Endothelial cell of umbilical vein (primary cell): ENCODE measurements at regions not wholly inside any gene's neighbourhood (a gene's known extent, or its start where the extent isn't known, plus 50 kb on each side); places are given as distances from the start of the nearest gene placed in this dataset.

Source experiments
- BruUV-seq: library from RNA; stranded (reverse); fragments of 400-500 nt; replicated peaks from 2 replicates; lab custom pipeline; 2021; lab: Mats Ljungman, UMichigan
- CTCF ChIA-PET: fragments of 300-600, 350-600 bp; sonication (Branson Sonifier 250); formaldehyde crosslinking; loops from one replicate; lab custom pipeline; 2021; ENCODE audit warnings: antibody characterized with exemption, inconsistent platforms; lab: Charles Lee
- POLR2A ChIA-PET: fragments of 300-600, 350-600 bp; sonication (Branson Sonifier 250); formaldehyde crosslinking; loops from one replicate; lab custom pipeline; 2021; ENCODE audit warnings: antibody characterized with exemption, inconsistent platforms; lab: Charles Lee
- DNase-seq: peaks from one replicate; pipeline ENCODE4 v3.0.0-alpha.2; 2011; ENCODE audit warnings: low read depth, low spot score
- FAIRE-seq: peaks from 2 replicates; lab custom pipeline; 2011; peaks lifted over from hg19 to GRCh38; lab: Jason Lieb, UNC
- H2AFZ ChIP-seq: 2 replicates; pipeline ENCODE4 v1.6.0; 2012; ENCODE audit warnings: low read depth, low read length, control low read depth, inconsistent platforms
- H3K27ac ChIP-seq: 2 replicates; pipeline ENCODE4 v1.5.1; 2011; ENCODE audit warnings: low read depth, mild to moderate bottlenecking, control low read depth, low read length, moderate library complexity; ENCODE audit not compliant: insufficient read depth
- H3K27me3 ChIP-seq, 2 experiments: 2 replicates each; pipeline versions ENCODE4 v1.6.0 to v1.6.1; 2011; ENCODE audit warnings: low read length in 2 of 2, mixed read lengths in 1 of 2; ENCODE audit not compliant: control insufficient read depth in 2 of 2, insufficient read depth in 2 of 2
- H3K36me3 ChIP-seq, 2 experiments: 2 replicates in 1 of 2; 3 replicates in 1 of 2; pipeline ENCODE4 v1.5.1; 2011; ENCODE audit warnings: low read length in 2 of 2, mild to moderate bottlenecking in 1 of 2, moderate library complexity in 1 of 2; ENCODE audit not compliant: control insufficient read depth in 2 of 2, insufficient read depth in 2 of 2; ENCODE audit errors: extremely low read depth in 1 of 2
- H3K4me1 ChIP-seq: 3 replicates; pipeline ENCODE4 v1.5.1; 2011; ENCODE audit warnings: mild to moderate bottlenecking, low read length; ENCODE audit not compliant: control insufficient read depth, insufficient read depth; ENCODE audit errors: extremely low read depth
- H3K4me2 ChIP-seq: 2 replicates; pipeline ENCODE4 v1.6.1; 2011; ENCODE audit warnings: low read length, control low read depth, mixed read lengths; ENCODE audit not compliant: insufficient read depth
- H3K4me3 ChIP-seq, 3 experiments: fragments of 200-600 bp in 1 of 3; sonication (generic), shearing (Covaris generic) in 1 of 3; replicated peaks in 1 of 3; 2 replicates each; pipeline ENCODE4 v1.5.1; 2011 to 2016; ENCODE audit warnings: control low read depth in 3 of 3, low read length in 3 of 3, mild to moderate bottlenecking in 2 of 3, inconsistent platforms in 1 of 3, low read depth in 1 of 3, moderate library complexity in 1 of 3; ENCODE audit not compliant: insufficient read depth in 1 of 3
- H3K79me2 ChIP-seq: 2 replicates; pipeline ENCODE4 v1.6.0; 2012; ENCODE audit warnings: low read length, inconsistent platforms; ENCODE audit not compliant: control insufficient read depth, insufficient read depth
- H3K9ac ChIP-seq: replicated peaks from 2 replicates; pipeline ENCODE3; 2011; ENCODE audit warnings: low read length, control low read depth; ENCODE audit not compliant: insufficient read depth; ENCODE audit errors: extremely low read depth
- H3K9me1 ChIP-seq: replicated peaks from 3 replicates; pipeline ENCODE4 v1.6.0; 2011; ENCODE audit warnings: mild to moderate bottlenecking, low read length; ENCODE audit not compliant: control insufficient read depth, insufficient read depth; ENCODE audit errors: extremely low read depth
- H3K9me3 ChIP-seq: replicated peaks from 2 replicates; pipeline ENCODE4 v1.5.1; 2012; ENCODE audit warnings: low read length, inconsistent platforms; ENCODE audit not compliant: control insufficient read depth, insufficient read depth
- H4K20me1 ChIP-seq: replicated peaks from 2 replicates; pipeline ENCODE3; 2011; ENCODE audit warnings: mild to moderate bottlenecking, low read length; ENCODE audit not compliant: control insufficient read depth, insufficient read depth; ENCODE audit errors: extremely low read depth
- CTCF ChIP-seq, 2 donors: IDR thresholded peaks; 1 replicate in 1 of 2; 2 replicates in 1 of 2; pipeline ENCODE4 v1.5.1; 2011; ENCODE audit warnings: low read length in 2 of 2, mild to moderate bottlenecking in 2 of 2, moderate library complexity in 2 of 2, control low read depth in 1 of 2, inconsistent platforms in 1 of 2, low read depth in 1 of 2; ENCODE audit not compliant: insufficient read depth in 1 of 2; ENCODE audit errors: extremely low read depth in 1 of 2
- EZH2 ChIP-seq: IDR thresholded peaks from 2 replicates; pipeline ENCODE4 v1.6.1; 2012; ENCODE audit warnings: borderline replicate concordance, low read depth, mild to moderate bottlenecking, moderate library complexity, low read length, inconsistent platforms; ENCODE audit not compliant: severe bottlenecking
- FOS ChIP-seq: IDR thresholded peaks from 2 replicates; pipeline ENCODE4 v1.6.1; 2011; ENCODE audit warnings: mild to moderate bottlenecking, low read length, moderate library complexity, borderline replicate concordance; ENCODE audit not compliant: insufficient read depth
- GATA2 ChIP-seq: IDR thresholded peaks from 2 replicates; pipeline ENCODE4 v1.7.0; 2011; ENCODE audit warnings: low read depth, mild to moderate bottlenecking, moderate library complexity, mixed read lengths, low read length; ENCODE audit not compliant: insufficient read length, insufficient read depth
- JUN ChIP-seq: IDR thresholded peaks from 2 replicates; pipeline ENCODE4 v1.6.1; 2011; ENCODE audit warnings: borderline replicate concordance, low read depth; ENCODE audit not compliant: insufficient read length, insufficient read depth
- MAX ChIP-seq: IDR thresholded peaks from 2 replicates; pipeline ENCODE4 v1.6.1; 2011; ENCODE audit not compliant: insufficient read depth, insufficient read length
- MYC ChIP-seq: IDR thresholded peaks from one replicate; pipeline ENCODE4 v1.6.1; 2011; ENCODE audit warnings: mild to moderate bottlenecking, low read depth, low read length
- POLR2A ChIP-seq: IDR thresholded peaks from 2 replicates; pipeline ENCODE4 v1.6.1; 2012; ENCODE audit warnings: low read depth, mild to moderate bottlenecking, control low read depth, low read length
- POLR2AphosphoS5 ChIP-seq: IDR thresholded peaks from 2 replicates; pipeline ENCODE4 v1.6.1; 2012; ENCODE audit warnings: low read depth, mild to moderate bottlenecking, control low read depth, low read length, moderate library complexity; ENCODE audit not compliant: insufficient read depth
- dilution Hi-C: fragments of 300-500 bp; cut with MboI; formaldehyde crosslinking; loops from one replicate; pipeline ENCODE4 v1.15.0; 2019; ENCODE audit warnings: low sequenced_read_pairs; ENCODE audit not compliant: extremely low pct_ligation_motif_present
- intact Hi-C: fragments of 100-400 bp; cut with micrococcal nuclease; formaldehyde crosslinking; loops from one replicate; pipeline ENCODE4 v1.10.0; 2022

GRCh38 chr6:1535295-1535694 is 74.4 kb upstream of the FOXC1 start:
- no peaks in the 10 kb centered on the region for H3K36me3 ChIP-seq
- H3K9me3 ChIP-seq: no peaks in the 10 kb centered on the region
- no peaks in the 10 kb centered on the region for H3K79me2 ChIP-seq
- H3K27ac ChIP-seq: no peak overlapping the region
- ChIA-PET POLR2A (no interaction called here), CTCF (interaction anchor here (0.7 to 0.8 kb wide), 3 partner anchors 12 to 17 kb away, joined by 3 read pairs; no protein-coding TSS in a partner anchor)
- no peak overlapping the region for H3K4me3 ChIP-seq
- H3K4me2 ChIP-seq: no peak overlapping the region
- dilution Hi-C loops: no loop called here
- FAIRE-seq: no peak
- BruUV-seq: no TSS peak
- H3K4me1 ChIP-seq: peaks cover 4% of the 10 kb centered on the region
- H3K9ac ChIP-seq: no peak overlapping the region
- intact Hi-C loops: no loop called here
- no peak for TF ChIP-seq JUN
- TF ChIP-seq MYC: no peak
- H3K27me3 ChIP-seq: peaks cover 0 to 1% of the 10 kb centered on the region in 2 experiments
- H2AFZ ChIP-seq: no peak overlapping the region
- H3K9me1 ChIP-seq: no peaks in the 10 kb centered on the region
- H4K20me1 ChIP-seq: no peaks in the 10 kb centered on the region
- DNase-seq: no peak

- CTCF ChIA-PET: no interaction called here
- no peak overlapping the region for H3K27ac ChIP-seq
- no peaks in the 10 kb centered on the region for H4K20me1 ChIP-seq
- H3K4me1 ChIP-seq: peaks cover 4% of the 10 kb centered on the region
- no peak overlapping the region for H2AFZ ChIP-seq
- no peaks in the 10 kb centered on the region for H3K9me1 ChIP-seq
- intact Hi-C loops (no loop called here), dilution Hi-C loops (no loop called here)
- H3K4me3 ChIP-seq: no peak overlapping the region
- POLR2A ChIA-PET: interaction anchor here (0.7 kb wide), 1 partner anchor 815 kb away, joined by 9 read pairs; no protein-coding TSS in a partner anchor
- H3K9me3 ChIP-seq: no peaks in the 10 kb centered on the region
- DNase-seq (no peak), FAIRE-seq (no peak)
- BruUV-seq: no TSS peak
- H3K79me2 ChIP-seq: no peaks in the 10 kb centered on the region
- H3K36me3 ChIP-seq: no peaks in the 10 kb centered on the region
- no peak overlapping the region for H3K4me2 ChIP-seq
- no peak overlapping the region for H3K9ac ChIP-seq
- H3K27me3 ChIP-seq: peaks cover 0 to 1% of the 10 kb centered on the region in 2 experiments
- TF ChIP-seq CTCF (IDR thresholded peaks at IDR 0.05; ENCODE audit: extremely low read depth in 1 of 2, insufficient read depth in 1 of 2, low read depth in 1 of 2, low read length in 2 of 2): no peak
- TF ChIP-seq MYC: no peak
- TF ChIP-seq POLR2A: no peak
- TF ChIP-seq GATA2: no peak
- TF ChIP-seq JUN: no peak
- no peak for TF ChIP-seq POLR2AphosphoS5
- no peak for TF ChIP-seq EZH2
- TF ChIP-seq FOS: no peak
- no peak for TF ChIP-seq MAX
Observed at GRCh38 chr6:1536526-1537429, 72.9 kb upstream of the FOXC1 start.
